Psoas muscle (tissue), 7 donors: ENCODE measurements at regions not wholly inside any gene's neighbourhood (a gene's known extent, or its start where the extent isn't known, plus 50 kb on each side); places are given as distances from the start of the nearest gene placed in this dataset.

Experiments used
- ATAC-seq, 4 donors: fragments of 200-7000 bp; cut with Tn5 transposase; one replicate each; pipeline ENCODE4 v1.9.1; 2020; ENCODE audit warnings: moderate library complexity in 3 of 4, mild to moderate bottlenecking in 2 of 4
- DNase-seq, 2 donors: peaks; one replicate each; pipeline ENCODE4 v3.0.0-alpha.2; 2020
- H3K27ac ChIP-seq: fragments of 200-600 bp; one replicate; pipeline ENCODE4 v1.8.0; 2022
- H3K27me3 ChIP-seq, 3 donors: fragments of 200-600 bp in 1 of 3; one replicate each; pipeline versions ENCODE4 v1.6.1 to v1.8.0; 2013 to 2022; ENCODE audit warnings: low read length in 2 of 3, mild to moderate bottlenecking in 2 of 3, moderate library complexity in 1 of 3; ENCODE audit not compliant: insufficient read depth in 3 of 3
- H3K36me3 ChIP-seq, 2 donors: fragments of 200-600 bp in 1 of 2; one replicate each; pipeline versions ENCODE4 v1.6.1 to v1.8.0; 2013 to 2022; ENCODE audit warnings: low read depth in 1 of 2, mild to moderate bottlenecking in 1 of 2, moderate library complexity in 1 of 2; ENCODE audit not compliant: insufficient read depth in 1 of 2
- H3K4me1 ChIP-seq: fragments of 200-600 bp; one replicate; pipeline ENCODE4 v1.8.0; 2022
- H3K4me3 ChIP-seq: fragments of 200-600 bp; one replicate; pipeline ENCODE4 v1.8.0; 2022; ENCODE audit warnings: mild to moderate bottlenecking
- H3K9me3 ChIP-seq: fragments of 200-600 bp; one replicate; pipeline ENCODE4 v1.8.0; 2022
- WGBS, 3 donors: extraction: QIAGEN DNeasy Blood & Tissue Kit; methylation state at CpG; one replicate each; pipeline versions ENCODE4 v1.1.6 to v1.1.7; 2013; 5-methylcytosine and 5-hydroxymethylcytosine counted together
- intact Hi-C, 2 donors: fragments of 100-400 bp; cut with DNase I; formaldehyde crosslinking; loops; one replicate each; pipeline versions ENCODE4 v1.11.0 to v1.14.2; 2022
- TF ChIP-seq, protein P1 (sequence below): fragments of 200-600 bp; IDR thresholded peaks from one replicate; pipeline ENCODE4 v1.8.0; 2022; ENCODE audit warnings: antibody characterized with exemption
- donor health status: healthy with polysubstance abuse.
- donor health status: DM: no; HTN: no; CAD: no; lungs with moderate emphysema.
- donor health status: Bipolar disorder and iron deficiency.
- donor health status: healthy.
- donor health status: DM: yes; HTN: yes; CAD: no.
- donor health status: DM: no; HTN: no; CAD: no.
- donor health status: DM: yes; HTN: yes; CAD: no.

DNA sequence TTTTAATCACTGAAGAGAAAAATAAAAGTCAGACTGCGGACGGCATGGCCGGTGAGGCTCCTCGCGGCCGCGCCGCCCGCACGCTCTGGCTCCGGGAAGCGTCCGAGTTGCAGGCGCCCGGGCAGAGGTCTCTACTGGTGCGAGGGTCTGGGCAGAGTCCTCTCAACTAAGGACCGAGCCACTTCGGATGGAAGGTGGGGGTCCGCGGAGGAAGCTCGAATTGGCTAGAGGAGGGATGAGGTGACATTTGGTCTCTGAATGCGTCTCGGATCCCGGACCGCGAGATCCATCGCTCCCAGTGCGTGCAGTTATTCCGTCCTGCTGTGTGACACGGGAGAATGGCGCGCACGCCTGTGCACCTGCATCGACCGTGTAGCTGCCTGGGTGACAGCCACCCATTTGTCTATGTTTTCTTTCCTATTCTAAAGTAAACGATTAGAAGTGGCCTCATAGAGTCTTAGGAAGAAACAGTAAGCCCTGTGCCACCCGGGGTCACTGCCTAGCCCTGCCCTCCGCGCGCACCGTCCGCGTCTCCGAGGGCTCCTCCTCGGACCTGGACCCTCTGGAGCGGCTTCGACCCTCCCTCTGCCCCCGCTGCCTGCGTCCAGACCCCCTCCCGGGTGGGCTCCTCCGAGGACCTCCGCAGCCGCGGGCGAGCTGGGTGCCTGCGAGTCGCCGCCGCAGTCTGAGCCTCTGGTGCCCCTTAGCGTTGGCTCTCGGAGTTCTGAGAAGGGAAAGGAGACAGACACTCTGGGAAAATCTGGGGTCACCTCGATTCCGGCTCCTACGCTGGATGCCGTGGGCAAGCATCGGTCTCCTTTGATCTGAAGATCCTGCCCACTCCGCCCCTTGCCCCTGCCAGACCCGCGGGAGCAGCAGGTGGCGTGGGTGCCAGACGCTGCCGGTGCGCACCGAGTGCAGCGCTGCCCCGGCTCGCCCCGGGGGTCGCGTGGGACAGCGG, 347.4 kb downstream of the LIG4 start:
- no peaks in the 10 kb centered on the region for H3K4me1 ChIP-seq
- H3K4me3 ChIP-seq = peak overlapping the region; percentile 51
- WGBS, 3 donors = 0 to 1% (median 1%) methylated on average over 76 to 81 of the region's 81 CpGs
- no peak overlapping the region for H3K27ac ChIP-seq
- DNase-seq (no peak), ATAC-seq (no peak)
- H3K27me3 ChIP-seq = peaks cover 7 to 59% (median 15%) of the 10 kb centered on the region in 3 donors
- H3K36me3 ChIP-seq = no peaks in the 10 kb centered on the region
- intact Hi-C loops = no loop called here
- TF ChIP-seq, protein P1, sequence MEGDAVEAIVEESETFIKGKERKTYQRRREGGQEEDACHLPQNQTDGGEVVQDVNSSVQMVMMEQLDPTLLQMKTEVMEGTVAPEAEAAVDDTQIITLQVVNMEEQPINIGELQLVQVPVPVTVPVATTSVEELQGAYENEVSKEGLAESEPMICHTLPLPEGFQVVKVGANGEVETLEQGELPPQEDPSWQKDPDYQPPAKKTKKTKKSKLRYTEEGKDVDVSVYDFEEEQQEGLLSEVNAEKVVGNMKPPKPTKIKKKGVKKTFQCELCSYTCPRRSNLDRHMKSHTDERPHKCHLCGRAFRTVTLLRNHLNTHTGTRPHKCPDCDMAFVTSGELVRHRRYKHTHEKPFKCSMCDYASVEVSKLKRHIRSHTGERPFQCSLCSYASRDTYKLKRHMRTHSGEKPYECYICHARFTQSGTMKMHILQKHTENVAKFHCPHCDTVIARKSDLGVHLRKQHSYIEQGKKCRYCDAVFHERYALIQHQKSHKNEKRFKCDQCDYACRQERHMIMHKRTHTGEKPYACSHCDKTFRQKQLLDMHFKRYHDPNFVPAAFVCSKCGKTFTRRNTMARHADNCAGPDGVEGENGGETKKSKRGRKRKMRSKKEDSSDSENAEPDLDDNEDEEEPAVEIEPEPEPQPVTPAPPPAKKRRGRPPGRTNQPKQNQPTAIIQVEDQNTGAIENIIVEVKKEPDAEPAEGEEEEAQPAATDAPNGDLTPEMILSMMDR = no peak
- H3K9me3 ChIP-seq = no peaks in the 10 kb centered on the region

DNA sequence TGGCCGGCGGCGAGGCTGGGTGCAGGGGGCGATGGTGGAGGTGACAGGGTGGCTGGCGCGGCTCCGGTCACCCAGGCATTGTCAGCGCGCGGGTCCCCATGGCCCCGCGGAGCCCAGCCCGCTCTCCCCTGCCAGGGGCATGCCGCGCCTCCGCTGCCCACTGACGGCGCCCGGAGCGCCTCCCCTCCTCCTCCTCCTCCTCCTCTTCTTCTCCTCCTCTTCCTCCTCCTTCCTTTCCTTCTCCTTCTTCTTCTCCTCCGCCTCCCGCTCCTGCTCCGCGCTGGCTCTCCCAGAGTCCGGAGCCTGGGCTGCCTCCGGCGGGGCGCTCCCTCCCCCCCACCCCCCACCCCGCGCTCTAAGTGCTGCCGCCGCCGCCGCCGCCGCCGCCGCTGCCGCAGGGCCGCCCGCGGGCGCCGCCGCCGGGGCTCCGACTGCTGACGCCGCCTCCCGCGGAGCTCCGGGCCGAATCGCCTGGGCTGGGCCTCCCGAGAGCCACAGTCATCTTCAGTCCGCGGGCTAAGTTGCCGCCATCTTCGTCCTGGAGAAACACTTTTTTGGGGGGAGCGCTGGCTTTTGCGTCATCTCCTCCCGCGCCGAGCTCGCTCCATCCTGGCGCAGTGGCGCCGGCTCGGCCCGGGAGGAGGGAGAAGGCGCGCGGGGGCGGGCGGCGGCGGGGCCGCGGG, 348.3 kb downstream of the LIG4 start:
- 0 to 1% (median 1%) methylated on average over 22 to 79 of the region's 79 CpGs for WGBS, 3 donors
- ATAC-seq = no peak
- H3K36me3 ChIP-seq = no peaks in the 10 kb centered on the region
- H3K27me3 ChIP-seq = peaks cover 7 to 59% (median 15%) of the 10 kb centered on the region in 3 donors
- no peaks in the 10 kb centered on the region for H3K4me1 ChIP-seq
- H3K4me3 ChIP-seq = peak overlapping the region; percentile 51
- intact Hi-C loops = no loop called here
- H3K9me3 ChIP-seq = no peaks in the 10 kb centered on the region
- no peak for DNase-seq
- no peak overlapping the region for H3K27ac ChIP-seq
- TF ChIP-seq, protein P1 = no peak

DNA sequence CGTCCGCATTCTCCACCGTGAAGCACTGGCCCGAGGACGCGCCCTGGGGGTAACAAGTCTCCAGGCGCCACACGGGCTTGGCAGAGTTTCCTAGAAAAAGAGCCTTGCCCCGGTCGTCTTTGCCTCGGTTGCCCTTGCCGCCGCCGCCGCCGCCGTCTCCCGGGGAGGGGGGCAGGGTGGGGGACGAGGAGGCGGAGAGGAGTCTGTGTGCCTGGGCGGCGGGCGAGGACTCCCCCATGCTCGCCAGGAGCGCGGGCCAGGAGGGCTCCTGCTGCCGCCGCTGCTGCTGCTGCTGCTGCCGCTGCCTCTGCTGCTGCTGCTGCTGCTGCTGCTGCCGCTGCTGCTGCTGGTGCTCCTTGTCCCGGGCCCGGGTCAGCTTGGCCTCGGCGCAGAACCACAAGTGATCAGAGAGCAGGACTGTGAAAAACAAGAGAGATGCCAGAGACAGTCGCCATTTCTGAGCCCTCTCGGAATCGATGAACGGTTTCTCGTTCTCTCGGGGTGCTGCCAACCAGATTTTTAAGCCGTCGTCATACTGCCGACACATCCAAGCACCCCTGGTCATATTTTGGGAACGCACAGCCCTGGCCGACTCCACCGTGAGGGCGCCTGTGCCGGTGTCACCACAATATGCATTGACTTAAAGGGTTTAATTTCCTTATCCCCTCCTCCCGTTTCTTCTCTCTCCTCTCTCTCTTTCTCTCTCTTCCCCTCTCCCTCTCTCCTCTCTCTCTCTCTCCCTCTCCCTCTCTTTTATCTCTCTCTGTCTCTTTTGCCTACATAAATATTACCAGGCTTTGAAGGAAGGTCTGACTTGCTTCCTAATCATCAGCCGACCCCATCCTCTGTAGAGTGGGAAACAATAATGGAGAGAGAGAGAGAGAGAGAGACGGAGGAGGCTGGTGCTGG, 349.1 kb downstream of the LIG4 start:
- peak overlapping the region; percentile 51 for H3K4me3 ChIP-seq
- 0 to 1% (median 1%) methylated on average over 32 to 51 of the region's 51 CpGs for WGBS, 3 donors
- TF ChIP-seq, protein P1 = no peak
- ATAC-seq (no peak), DNase-seq (no peak)
- H3K4me1 ChIP-seq = no peaks in the 10 kb centered on the region
- H3K36me3 ChIP-seq = no peaks in the 10 kb centered on the region
- intact Hi-C loops = no loop called here
- H3K9me3 ChIP-seq = no peaks in the 10 kb centered on the region
- peaks cover 7 to 59% (median 15%) of the 10 kb centered on the region in 3 donors for H3K27me3 ChIP-seq
- no peak overlapping the region for H3K27ac ChIP-seq

DNA sequence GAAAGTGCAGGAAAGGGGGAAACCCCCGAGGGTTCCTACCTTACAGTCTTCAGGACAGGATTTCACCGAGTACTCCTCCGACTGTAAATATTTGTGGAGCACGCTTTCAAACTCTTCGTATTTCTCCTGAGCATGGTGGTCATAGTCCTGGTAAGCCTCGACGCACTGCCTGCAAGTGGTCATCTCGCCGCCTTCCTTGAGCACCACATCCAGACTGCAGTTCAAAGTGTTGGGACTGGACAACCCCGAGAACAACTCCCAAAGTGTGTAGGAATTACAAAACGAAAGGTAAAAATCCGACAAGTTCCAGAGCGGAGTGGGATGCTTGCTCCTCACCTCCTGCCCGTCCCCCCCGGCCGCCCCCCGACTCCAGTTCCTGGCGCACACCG, 349.7 kb downstream of the LIG4 start:
- DNase-seq (no peak), ATAC-seq (no peak)
- 3 to 5% (median 3%) methylated on average over 14 to 19 of the region's 19 CpGs for WGBS, 3 donors
- intact Hi-C loops = no loop called here
- no peaks in the 10 kb centered on the region for H3K4me1 ChIP-seq
- no peak overlapping the region for H3K27ac ChIP-seq
- H3K36me3 ChIP-seq = no peaks in the 10 kb centered on the region
- no peaks in the 10 kb centered on the region for H3K9me3 ChIP-seq
- TF ChIP-seq, protein P1 = no peak
- peak overlapping the region; percentile 51 for H3K4me3 ChIP-seq
- peaks cover 7 to 59% (median 15%) of the 10 kb centered on the region in 3 donors for H3K27me3 ChIP-seq
